GM12873 (cell line): ENCODE measurements at regions not wholly inside any gene's neighbourhood (a gene's known extent, or its start where the extent isn't known, plus 50 kb on each side); places are given as distances from the start of the nearest gene placed in this dataset.

Source experiments
- TF ChIP-seq, protein P1 (sequence below): IDR thresholded peaks from 2 replicates; pipeline ENCODE4 v1.5.1; 2012; ENCODE audit warnings: low read depth, mild to moderate bottlenecking, moderate library complexity, low read length, control low read depth; ENCODE audit not compliant: insufficient read depth; ENCODE audit errors: missing control alignments

DNA sequence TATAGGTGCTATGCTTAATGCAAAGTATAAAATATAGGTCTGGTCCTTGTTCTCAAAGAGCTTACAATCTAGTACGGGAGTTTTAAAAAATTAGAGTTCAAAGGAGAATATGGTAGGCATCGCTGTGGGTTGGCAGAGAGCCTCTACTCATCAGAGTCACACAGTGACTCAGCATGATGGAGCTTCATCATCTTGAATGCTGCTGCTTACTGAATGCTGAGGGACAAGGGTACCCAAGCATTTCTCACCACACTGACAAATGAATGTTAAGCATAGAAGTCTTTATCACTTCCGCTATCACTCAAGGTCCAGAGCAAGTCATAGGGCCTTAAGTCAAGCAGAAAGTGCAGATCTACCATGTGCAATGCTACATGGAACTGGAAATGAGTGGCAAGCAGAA lies 268.6 kb upstream of the IGFBP7 start:
- TF ChIP-seq, protein P1, sequence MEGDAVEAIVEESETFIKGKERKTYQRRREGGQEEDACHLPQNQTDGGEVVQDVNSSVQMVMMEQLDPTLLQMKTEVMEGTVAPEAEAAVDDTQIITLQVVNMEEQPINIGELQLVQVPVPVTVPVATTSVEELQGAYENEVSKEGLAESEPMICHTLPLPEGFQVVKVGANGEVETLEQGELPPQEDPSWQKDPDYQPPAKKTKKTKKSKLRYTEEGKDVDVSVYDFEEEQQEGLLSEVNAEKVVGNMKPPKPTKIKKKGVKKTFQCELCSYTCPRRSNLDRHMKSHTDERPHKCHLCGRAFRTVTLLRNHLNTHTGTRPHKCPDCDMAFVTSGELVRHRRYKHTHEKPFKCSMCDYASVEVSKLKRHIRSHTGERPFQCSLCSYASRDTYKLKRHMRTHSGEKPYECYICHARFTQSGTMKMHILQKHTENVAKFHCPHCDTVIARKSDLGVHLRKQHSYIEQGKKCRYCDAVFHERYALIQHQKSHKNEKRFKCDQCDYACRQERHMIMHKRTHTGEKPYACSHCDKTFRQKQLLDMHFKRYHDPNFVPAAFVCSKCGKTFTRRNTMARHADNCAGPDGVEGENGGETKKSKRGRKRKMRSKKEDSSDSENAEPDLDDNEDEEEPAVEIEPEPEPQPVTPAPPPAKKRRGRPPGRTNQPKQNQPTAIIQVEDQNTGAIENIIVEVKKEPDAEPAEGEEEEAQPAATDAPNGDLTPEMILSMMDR, result no peak

DNA sequence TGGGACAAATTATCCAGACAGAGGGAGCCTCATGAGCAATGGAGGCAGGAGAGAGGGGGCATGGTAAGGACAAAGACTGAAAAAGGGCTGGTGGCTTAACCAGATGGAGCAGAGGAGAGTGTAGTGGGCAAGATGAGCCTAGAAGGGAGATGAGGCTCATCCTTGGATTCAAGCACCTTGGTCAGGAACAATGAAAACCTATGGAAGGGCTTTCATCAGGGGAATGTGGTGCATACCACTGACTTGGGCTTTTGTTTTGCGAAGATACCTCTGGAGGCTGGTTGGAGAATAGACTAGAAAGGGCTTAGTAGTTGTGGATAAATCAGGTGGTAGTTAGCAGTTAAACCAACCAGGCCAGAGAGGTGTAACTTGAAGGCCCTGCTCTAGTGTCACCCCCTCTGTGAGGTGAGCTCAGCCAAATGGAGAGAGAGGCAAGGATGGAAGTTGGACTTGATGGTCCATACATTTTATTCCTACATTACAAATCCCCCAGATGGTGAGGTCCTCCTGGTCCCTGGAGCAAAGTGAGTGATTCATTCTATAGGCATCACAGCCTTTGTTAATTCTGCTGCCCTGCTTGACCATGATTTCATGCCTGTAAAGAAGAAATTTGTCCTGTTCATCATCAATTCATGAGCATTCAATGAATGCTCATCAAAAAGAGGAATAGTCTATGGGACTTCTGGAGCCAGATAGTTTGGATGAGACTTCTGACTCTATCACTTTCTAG lies 264.8 kb upstream of the IGFBP7 start:
- TF ChIP-seq, protein P1, result no peak

DNA sequence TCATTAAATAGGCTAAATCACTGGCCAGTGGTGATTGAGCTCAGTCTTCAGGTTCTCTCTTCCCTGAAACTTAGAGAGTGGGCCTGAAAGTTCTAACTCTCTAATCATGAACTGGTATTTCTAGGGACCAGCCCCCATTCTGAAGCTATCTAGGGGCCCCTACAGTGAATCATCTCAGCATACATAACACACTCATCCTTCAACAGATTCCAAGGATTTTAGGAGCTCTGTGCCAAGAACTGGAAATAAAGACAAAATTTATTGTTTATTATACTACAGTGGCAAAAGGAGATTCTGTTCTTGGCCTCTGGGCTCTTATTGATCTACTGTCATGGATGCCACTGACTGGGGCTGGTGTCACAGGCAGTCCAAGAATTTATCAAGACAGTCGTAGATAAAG lies 263.8 kb upstream of the IGFBP7 start:
- TF ChIP-seq, protein P1, result no peak

DNA sequence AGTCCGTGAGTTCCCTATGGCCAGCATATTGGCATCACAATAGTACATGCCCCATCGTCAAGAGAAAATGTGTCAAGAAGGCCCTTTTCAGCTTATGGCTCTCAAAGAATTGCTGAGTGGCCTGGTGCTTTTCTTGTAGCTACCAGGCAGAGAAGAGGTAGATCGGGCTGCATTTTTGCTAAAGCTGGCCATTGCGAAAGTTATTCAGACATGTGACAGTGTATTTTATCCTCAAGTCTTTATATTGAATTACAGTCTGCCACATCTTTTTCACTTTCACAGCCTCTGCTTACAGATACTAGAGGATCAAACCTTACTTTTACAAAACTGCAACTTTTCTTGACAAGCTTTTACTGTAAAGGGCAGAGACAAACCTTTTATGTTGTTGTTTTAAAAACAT lies 261.5 kb upstream of the IGFBP7 start:
- TF ChIP-seq, protein P1, result no peak

DNA sequence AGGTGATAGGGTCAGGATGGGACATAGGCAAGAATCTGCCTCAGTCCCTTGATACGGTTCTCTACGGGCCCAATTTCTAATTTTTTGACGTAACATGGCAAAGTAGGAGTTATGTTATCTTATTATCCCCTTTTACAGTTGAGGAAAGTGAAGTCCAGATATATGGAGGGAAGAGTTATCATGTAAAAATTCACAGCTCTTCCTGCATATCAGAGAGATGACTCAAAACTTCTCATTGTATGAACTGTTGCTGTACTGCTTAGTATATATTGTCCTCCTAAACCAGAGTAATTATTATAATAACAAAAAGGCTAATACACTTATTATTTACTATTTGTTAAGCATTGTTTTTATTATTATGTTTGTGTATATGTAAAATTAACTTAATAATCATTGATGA lies 260.5 kb upstream of the IGFBP7 start:
- TF ChIP-seq, protein P1, result no peak

DNA sequence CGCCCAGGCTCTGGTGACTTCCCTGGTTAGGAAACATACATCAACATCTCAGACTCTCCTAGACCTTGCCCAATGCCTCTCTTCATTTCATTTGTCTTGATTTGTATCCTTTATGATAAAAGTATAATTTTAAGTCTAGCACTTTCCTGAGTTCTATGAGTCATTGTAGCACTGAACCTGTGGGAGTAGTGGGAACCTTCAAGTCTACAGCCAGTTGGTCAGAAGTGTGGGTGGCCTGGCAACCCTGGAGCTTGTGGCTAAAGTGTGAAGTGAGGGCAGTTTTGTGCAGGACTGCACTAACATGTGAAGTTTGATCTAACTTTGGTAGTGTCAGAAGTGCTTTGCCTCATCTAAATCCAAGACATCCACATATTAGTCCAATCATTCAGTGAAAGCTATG lies 259.3 kb upstream of the IGFBP7 start:
- TF ChIP-seq, protein P1, result no peak

DNA sequence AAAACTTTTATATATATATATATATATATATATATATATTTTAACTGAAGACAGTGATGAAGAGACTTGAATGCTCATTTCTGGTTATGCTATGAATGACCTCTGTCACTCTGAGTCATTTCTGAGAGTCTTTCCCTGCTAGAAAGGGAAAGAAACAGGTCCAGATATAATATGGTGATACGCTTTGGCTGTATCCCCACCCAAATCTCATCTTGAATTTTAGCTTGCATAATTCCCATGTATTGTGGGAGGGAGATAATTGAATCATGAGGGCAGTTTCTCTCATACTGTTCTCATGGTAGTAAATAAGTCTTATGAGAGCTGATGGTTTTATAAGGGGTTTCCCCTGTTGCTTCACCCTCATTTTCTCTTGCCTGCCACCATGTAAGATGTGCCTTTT lies 254.1 kb upstream of the IGFBP7 start:
- TF ChIP-seq, protein P1, result no peak
